SK-N-SH (cell line): ENCODE measurements at regions not wholly inside any gene's neighbourhood (a gene's known extent, or its start where the extent isn't known, plus 50 kb on each side); places are given as distances from the start of the nearest gene placed in this dataset.

ENCODE experiments used
- EP300 ChIP-seq, 2 experiments: IDR thresholded peaks; 2 replicates each; pipeline versions ENCODE4 v1.4.0 to v1.6.1; 2012; ENCODE audit warnings: borderline replicate concordance in 1 of 2, low read depth in 1 of 2, low read length in 1 of 2
- GABPA ChIP-seq: IDR thresholded peaks from 2 replicates; pipeline ENCODE4 v1.4.0; 2012; ENCODE audit warnings: low read depth, mild to moderate bottlenecking
- NFIC ChIP-seq: IDR thresholded peaks from 2 replicates; pipeline ENCODE4 v1.4.0; 2012; ENCODE audit warnings: borderline replicate concordance
- POLR2AphosphoS5 ChIP-seq: IDR thresholded peaks from 2 replicates; pipeline ENCODE4 v1.6.1; 2012; ENCODE audit warnings: low read depth, low read length
- RCOR1 ChIP-seq: fragments of 150-350 bp; IDR thresholded peaks from 2 replicates; pipeline ENCODE4 v1.6.1; 2017; ENCODE audit warnings: antibody characterized with exemption, low read length
- SMC3 ChIP-seq: IDR thresholded peaks from 2 replicates; pipeline ENCODE4 v1.6.1; 2012; ENCODE audit warnings: low read depth, low read length, improper control_type of control experiment
- USF1 ChIP-seq: IDR thresholded peaks from 2 replicates; pipeline ENCODE4 v1.4.0; 2012; ENCODE audit warnings: low read depth, borderline replicate concordance
- YY1 ChIP-seq: IDR thresholded peaks from 2 replicates; pipeline ENCODE4 v1.4.0; 2012; ENCODE audit warnings: low read depth, mild to moderate bottlenecking
- TF ChIP-seq, protein P1 (sequence below): fragments of 200-600 bp; sonication (generic); IDR thresholded peaks from 2 replicates; pipeline ENCODE4 v1.6.1; 2017; ENCODE audit warnings: antibody characterized with exemption, mild to moderate bottlenecking, moderate library complexity

DNA sequence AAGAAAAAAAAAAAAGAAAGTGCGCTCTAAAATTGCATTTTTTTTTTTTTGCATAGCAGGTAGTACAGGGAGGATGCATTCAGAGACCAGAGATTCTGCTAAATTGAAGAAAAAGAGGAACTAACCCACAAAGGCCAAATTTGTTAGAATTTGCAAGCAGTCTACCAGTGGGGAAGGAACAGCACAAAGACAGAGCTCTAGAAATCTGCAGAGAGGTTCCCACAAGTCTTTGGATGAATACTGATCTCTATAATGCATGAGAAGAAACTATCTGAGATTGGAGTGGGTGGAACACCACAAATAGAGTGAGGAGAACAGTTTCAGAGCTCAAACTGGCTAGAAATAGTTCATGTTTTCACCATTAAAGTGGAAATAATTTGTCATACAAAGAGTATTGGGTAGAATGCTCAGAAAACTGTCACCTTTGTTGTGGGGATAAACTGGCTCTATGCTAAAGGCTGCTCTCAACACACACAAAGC, 79.6 kb upstream of the AHI1 start:
- TF ChIP-seq, protein P1, sequence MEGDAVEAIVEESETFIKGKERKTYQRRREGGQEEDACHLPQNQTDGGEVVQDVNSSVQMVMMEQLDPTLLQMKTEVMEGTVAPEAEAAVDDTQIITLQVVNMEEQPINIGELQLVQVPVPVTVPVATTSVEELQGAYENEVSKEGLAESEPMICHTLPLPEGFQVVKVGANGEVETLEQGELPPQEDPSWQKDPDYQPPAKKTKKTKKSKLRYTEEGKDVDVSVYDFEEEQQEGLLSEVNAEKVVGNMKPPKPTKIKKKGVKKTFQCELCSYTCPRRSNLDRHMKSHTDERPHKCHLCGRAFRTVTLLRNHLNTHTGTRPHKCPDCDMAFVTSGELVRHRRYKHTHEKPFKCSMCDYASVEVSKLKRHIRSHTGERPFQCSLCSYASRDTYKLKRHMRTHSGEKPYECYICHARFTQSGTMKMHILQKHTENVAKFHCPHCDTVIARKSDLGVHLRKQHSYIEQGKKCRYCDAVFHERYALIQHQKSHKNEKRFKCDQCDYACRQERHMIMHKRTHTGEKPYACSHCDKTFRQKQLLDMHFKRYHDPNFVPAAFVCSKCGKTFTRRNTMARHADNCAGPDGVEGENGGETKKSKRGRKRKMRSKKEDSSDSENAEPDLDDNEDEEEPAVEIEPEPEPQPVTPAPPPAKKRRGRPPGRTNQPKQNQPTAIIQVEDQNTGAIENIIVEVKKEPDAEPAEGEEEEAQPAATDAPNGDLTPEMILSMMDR, result no peak
- no peak for TF ChIP-seq NFIC
- no peak for TF ChIP-seq RCOR1
- TF ChIP-seq GABPA, result no peak
- TF ChIP-seq YY1, result no peak
- no peak for TF ChIP-seq SMC3
- TF ChIP-seq EP300 (IDR thresholded peaks at IDR 0.05; ENCODE audit: borderline replicate concordance in 1 of 2, low read depth in 1 of 2, low read length in 1 of 2), result no peak
- no peak for TF ChIP-seq POLR2AphosphoS5
- TF ChIP-seq USF1, result no peak
